H9 (cell line): ENCODE measurements at regions not wholly inside any gene's neighbourhood (a gene's known extent, or its start where the extent isn't known, plus 50 kb on each side); places are given as distances from the start of the nearest gene placed in this dataset.

ENCODE experiments used
- DNase-seq: peaks from one replicate; pipeline ENCODE4 v3.0.0-alpha.2; 2017
- H2AFZ ChIP-seq: one replicate; pipeline ENCODE4 v1.6.1; 2013; ENCODE audit warnings: mild to moderate bottlenecking, low read length, control low read depth, moderate library complexity
- H2AK5ac ChIP-seq: 2 replicates; pipeline ENCODE4 v1.6.1; 2013; ENCODE audit warnings: low read length, control low read depth, mixed read lengths; ENCODE audit not compliant: insufficient read length
- H2BK120ac ChIP-seq: one replicate; pipeline ENCODE4 v1.6.1; 2013; ENCODE audit warnings: low read depth, mild to moderate bottlenecking, low read length, control low read depth, inconsistent platforms; ENCODE audit not compliant: poor library complexity, severe bottlenecking
- H2BK12ac ChIP-seq: 2 replicates; pipeline ENCODE4 v1.6.1; 2013; ENCODE audit warnings: low read length, control low read depth, mixed read lengths, low read depth; ENCODE audit not compliant: insufficient read length
- H2BK15ac ChIP-seq: 2 replicates; pipeline ENCODE4 v1.6.1; 2013; ENCODE audit warnings: low read depth, low read length, control low read depth
- H2BK20ac ChIP-seq: one replicate; pipeline ENCODE4 v1.6.1; 2013; ENCODE audit warnings: low read depth, mild to moderate bottlenecking, low read length, control low read depth, inconsistent platforms; ENCODE audit not compliant: poor library complexity, severe bottlenecking
- H2BK5ac ChIP-seq: 2 replicates; pipeline ENCODE4 v1.6.1; 2013; ENCODE audit warnings: low read length, control low read depth, mixed read lengths; ENCODE audit not compliant: insufficient read length
- H3K14ac ChIP-seq: 2 replicates; pipeline ENCODE4 v1.6.1; 2013; ENCODE audit warnings: low read length, control low read depth; ENCODE audit not compliant: insufficient read depth
- H3K18ac ChIP-seq: 2 replicates; pipeline ENCODE4 v1.6.1; 2013; ENCODE audit warnings: low read depth, mild to moderate bottlenecking, mixed read lengths, low read length, control low read depth; ENCODE audit not compliant: insufficient read length
- H3K23ac ChIP-seq: 2 replicates; pipeline ENCODE4 v1.6.1; 2013; ENCODE audit warnings: low read length, control low read depth, mixed read lengths, low read depth; ENCODE audit not compliant: insufficient read length
- H3K23me2 ChIP-seq: 2 replicates; pipeline ENCODE4 v1.6.1; 2013; ENCODE audit warnings: low read depth, mild to moderate bottlenecking, mixed read lengths, low read length, control low read depth; ENCODE audit not compliant: insufficient read length, poor library complexity, severe bottlenecking
- H3K27ac ChIP-seq: 2 replicates; pipeline ENCODE4 v1.5.1; 2013; ENCODE audit warnings: low read length, control low read depth, mixed read lengths, low read depth; ENCODE audit not compliant: insufficient read length
- H3K27me3 ChIP-seq: 2 replicates; pipeline ENCODE4 v1.6.1; 2013; ENCODE audit warnings: low read length, control low read depth, inconsistent platforms; ENCODE audit not compliant: insufficient read depth
- H3K4ac ChIP-seq: 2 replicates; pipeline ENCODE4 v1.6.1; 2013; ENCODE audit warnings: low read depth, mild to moderate bottlenecking, control low read depth, inconsistent platforms, low read length, moderate library complexity
- H3K4me1 ChIP-seq: 2 replicates; pipeline ENCODE4 v1.6.1; 2013; ENCODE audit warnings: low read length, control low read depth, inconsistent platforms; ENCODE audit not compliant: insufficient read depth
- H3K4me2 ChIP-seq: 2 replicates; pipeline ENCODE4 v1.6.1; 2013; ENCODE audit warnings: low read length, control low read depth, mixed read lengths; ENCODE audit not compliant: insufficient read length, insufficient read depth
- H3K56ac ChIP-seq: 2 replicates; pipeline ENCODE4 v1.6.1; 2013; ENCODE audit warnings: low read depth, mild to moderate bottlenecking, mixed read lengths, low read length, control low read depth; ENCODE audit not compliant: insufficient read length
- H3K79me1 ChIP-seq: 2 replicates; pipeline ENCODE4 v1.6.1; 2013; ENCODE audit warnings: low read depth, mild to moderate bottlenecking, moderate library complexity, low read length, control low read depth, inconsistent platforms; ENCODE audit not compliant: insufficient read depth, poor library complexity, severe bottlenecking
- H3K79me2 ChIP-seq: 2 replicates; pipeline ENCODE4 v1.6.1; 2013; ENCODE audit warnings: low read length, control low read depth, inconsistent platforms; ENCODE audit not compliant: insufficient read depth
- H3K9ac ChIP-seq: 2 replicates; pipeline ENCODE4 v1.6.1; 2013; ENCODE audit warnings: low read length, control low read depth, mixed read lengths; ENCODE audit not compliant: insufficient read length; ENCODE audit errors: extremely low read depth
- H3K9me3 ChIP-seq: one replicate; pipeline ENCODE4 v1.6.1; 2013; ENCODE audit warnings: low read depth, low read length, inconsistent platforms; ENCODE audit not compliant: control insufficient read depth
- H3T11ph ChIP-seq: one replicate; pipeline ENCODE4 v1.6.1; 2013; ENCODE audit warnings: mild to moderate bottlenecking, low read length, control low read depth, inconsistent platforms
- H4K20me1 ChIP-seq: one replicate; pipeline ENCODE4 v1.6.1; 2013; ENCODE audit not compliant: control insufficient read depth, insufficient read length, insufficient read depth
- H4K5ac ChIP-seq: 2 replicates; pipeline ENCODE4 v1.6.1; 2013; ENCODE audit warnings: low read depth, mild to moderate bottlenecking, mixed read lengths, low read length, control low read depth; ENCODE audit not compliant: insufficient read length
- H4K8ac ChIP-seq: replicated peaks from 2 replicates; pipeline ENCODE4 v1.6.1; 2013; ENCODE audit warnings: low read length, control low read depth, mixed read lengths, low read depth; ENCODE audit not compliant: insufficient read length
- H4K91ac ChIP-seq: 2 replicates; pipeline ENCODE4 v1.6.1; 2013; ENCODE audit warnings: low read depth, mild to moderate bottlenecking, moderate library complexity, mixed read lengths, low read length, control low read depth; ENCODE audit not compliant: insufficient read length
- H3K27ac Mint-ChIP-seq, 3 experiments: 2 replicates in 2 of 3; 3 replicates in 1 of 3; pipeline ENCODE4 v1.8.0; 2020 to 2021; ENCODE audit warnings: mixed read lengths in 3 of 3, mild to moderate bottlenecking in 1 of 3, moderate library complexity in 1 of 3
- H3K27me3 Mint-ChIP-seq: 2 replicates; pipeline ENCODE4 v1.8.0; 2021; ENCODE audit warnings: low read depth, mild to moderate bottlenecking, moderate library complexity, mixed read lengths
- H3K36me3 Mint-ChIP-seq, 3 experiments: 2 replicates in 2 of 3; 3 replicates in 1 of 3; pipeline ENCODE4 v1.8.0; 2020 to 2021; ENCODE audit warnings: low read depth in 3 of 3, mixed read lengths in 3 of 3; ENCODE audit not compliant: insufficient read depth in 1 of 3
- H3K4me1 Mint-ChIP-seq, 2 experiments: 2 replicates each; pipeline ENCODE4 v1.8.0; 2020; ENCODE audit warnings: mixed read lengths in 2 of 2
- H3K4me3 Mint-ChIP-seq, 2 experiments: 2 replicates in 1 of 2; 3 replicates in 1 of 2; pipeline ENCODE4 v1.8.0; 2020 to 2021; ENCODE audit warnings: mild to moderate bottlenecking in 2 of 2, mixed read lengths in 2 of 2, moderate library complexity in 1 of 2
- H3K9me3 Mint-ChIP-seq, 2 experiments: 2 replicates in 1 of 2; 3 replicates in 1 of 2; pipeline ENCODE4 v1.8.0; 2020; ENCODE audit warnings: mild to moderate bottlenecking in 2 of 2, mixed read lengths in 2 of 2, moderate library complexity in 1 of 2
- WGBS: extraction: QIAGEN DNeasy Blood & Tissue Kit; methylation state at CpG from one replicate; pipeline ENCODE4 v1.1.7; 2013; ENCODE audit warnings: missing lambda C conversion rate, low lambda C conversion rate, mixed read lengths; ENCODE audit not compliant: insufficient read length; ENCODE audit errors: extremely low coverage; 5-methylcytosine and 5-hydroxymethylcytosine counted together
- TF ChIP-seq, protein P1 (sequence below): fragments of 200-600 bp; sonication (generic); conservative IDR thresholded peaks from 3 replicates; pipeline ENCODE4 v1.8.0; 2021; ENCODE audit warnings: antibody characterized with exemption, mild to moderate bottlenecking

DNA sequence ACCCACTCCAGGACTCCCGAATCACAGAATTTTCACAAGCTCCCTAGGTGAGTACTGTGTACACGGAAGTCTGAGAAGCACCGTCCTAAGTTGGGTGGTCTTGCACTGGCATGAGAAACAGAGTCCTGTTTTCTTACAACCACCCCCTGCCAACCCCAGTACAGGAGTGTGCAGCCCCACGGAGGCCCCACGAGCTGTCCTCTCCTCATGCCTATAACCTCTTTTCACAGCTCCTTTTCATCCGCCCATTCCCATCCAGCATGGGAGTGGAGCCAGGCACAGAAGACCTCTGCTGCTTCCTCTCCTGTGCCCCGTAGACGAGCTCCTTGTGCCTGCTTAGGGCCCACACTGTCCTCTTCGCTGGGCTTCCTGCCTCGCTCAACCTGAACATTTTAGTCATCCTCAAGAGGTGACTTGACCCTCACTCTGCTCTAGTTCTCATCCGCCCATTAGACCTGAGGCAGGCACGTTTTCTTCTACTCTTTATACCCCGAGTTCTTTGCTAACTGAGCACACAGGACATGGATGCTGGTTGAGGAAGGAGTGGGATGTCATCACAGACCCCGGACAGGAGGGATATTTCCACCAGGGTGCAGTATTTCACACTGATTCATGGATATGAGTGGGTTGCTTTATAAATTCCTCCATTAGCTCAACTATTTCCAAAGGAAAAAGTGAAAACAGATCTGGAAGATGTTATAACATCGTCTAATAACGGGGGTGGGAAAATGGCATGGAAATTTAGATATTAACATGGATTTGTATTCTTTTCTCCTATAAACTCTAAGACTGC is 160.5 kb downstream of the TTLL2 start:
- H3K27ac ChIP-seq: no peak overlapping the region
- no peak overlapping the region for H2BK120ac ChIP-seq
- H3K14ac ChIP-seq: no peak overlapping the region
- no peak overlapping the region for H2BK12ac ChIP-seq
- H3K18ac ChIP-seq: no peak overlapping the region
- peaks cover 37 to 38% of the 10 kb centered on the region in 2 experiments for H3K4me1 Mint-ChIP-seq
- no peak overlapping the region for H2BK15ac ChIP-seq
- H3K9ac ChIP-seq: no peak overlapping the region
- H4K91ac ChIP-seq: no peak overlapping the region
- no peak overlapping the region for H3K56ac ChIP-seq
- no peak overlapping the region for H3K4me3 Mint-ChIP-seq
- WGBS: no CpG with 5 or more reads among the region's 16 CpGs
- H3K36me3 Mint-ChIP-seq: peaks cover 0 to 1% (median 0%) of the 10 kb centered on the region in 3 experiments; a peak in 1 of 7 replicates
- H2BK20ac ChIP-seq: no peak overlapping the region
- H2AK5ac ChIP-seq: no peak overlapping the region
- H4K5ac ChIP-seq: no peak overlapping the region
- no peak overlapping the region for H3K4me2 ChIP-seq
- H3T11ph ChIP-seq: no peak overlapping the region
- no peak overlapping the region for H3K23ac ChIP-seq
- DNase-seq: no peak
- H3K4me1 ChIP-seq: no peaks in the 10 kb centered on the region
- H3K27me3 Mint-ChIP-seq: peaks cover 8% of the 10 kb centered on the region
- no peaks in the 10 kb centered on the region for H3K79me2 ChIP-seq
- H4K8ac ChIP-seq: no peak overlapping the region
- no peaks in the 10 kb centered on the region for H3K9me3 ChIP-seq
- H3K27ac Mint-ChIP-seq: no peak overlapping the region
- 0 out of 5 replicates have a peak, but pooled peaks cover 2 to 5% of the 10 kb centered on the region in 2 experiments for H3K9me3 Mint-ChIP-seq
- no peaks in the 10 kb centered on the region for H3K23me2 ChIP-seq
- no peaks in the 10 kb centered on the region for H3K79me1 ChIP-seq
- H3K4ac ChIP-seq: no peak overlapping the region
- H4K20me1 ChIP-seq: no peaks in the 10 kb centered on the region
- no peak overlapping the region for H2BK5ac ChIP-seq
- no peak overlapping the region for H2AFZ ChIP-seq
- TF ChIP-seq, protein P1, sequence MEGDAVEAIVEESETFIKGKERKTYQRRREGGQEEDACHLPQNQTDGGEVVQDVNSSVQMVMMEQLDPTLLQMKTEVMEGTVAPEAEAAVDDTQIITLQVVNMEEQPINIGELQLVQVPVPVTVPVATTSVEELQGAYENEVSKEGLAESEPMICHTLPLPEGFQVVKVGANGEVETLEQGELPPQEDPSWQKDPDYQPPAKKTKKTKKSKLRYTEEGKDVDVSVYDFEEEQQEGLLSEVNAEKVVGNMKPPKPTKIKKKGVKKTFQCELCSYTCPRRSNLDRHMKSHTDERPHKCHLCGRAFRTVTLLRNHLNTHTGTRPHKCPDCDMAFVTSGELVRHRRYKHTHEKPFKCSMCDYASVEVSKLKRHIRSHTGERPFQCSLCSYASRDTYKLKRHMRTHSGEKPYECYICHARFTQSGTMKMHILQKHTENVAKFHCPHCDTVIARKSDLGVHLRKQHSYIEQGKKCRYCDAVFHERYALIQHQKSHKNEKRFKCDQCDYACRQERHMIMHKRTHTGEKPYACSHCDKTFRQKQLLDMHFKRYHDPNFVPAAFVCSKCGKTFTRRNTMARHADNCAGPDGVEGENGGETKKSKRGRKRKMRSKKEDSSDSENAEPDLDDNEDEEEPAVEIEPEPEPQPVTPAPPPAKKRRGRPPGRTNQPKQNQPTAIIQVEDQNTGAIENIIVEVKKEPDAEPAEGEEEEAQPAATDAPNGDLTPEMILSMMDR: peak; percentile 28; the same call in 1 of the 3 replicates
- no peaks in the 10 kb centered on the region for H3K27me3 ChIP-seq
